GM21360 (cell line): ENCODE measurements at regions not wholly inside any gene's neighbourhood (a gene's known extent, or its start where the extent isn't known, plus 50 kb on each side); places are given as distances from the start of the nearest gene placed in this dataset.
A peak's percentile ranks its signal among the peaks of the same experiment; 100 is the strongest.

Experiments
- ATAC-seq: cut with Tn5 transposase; IDR thresholded peaks from one replicate; pipeline ENCODE4 v1.9.1; 2021; ENCODE audit warnings: mild to moderate bottlenecking, moderate library complexity; ENCODE audit not compliant: unreplicated experiment

DNA sequence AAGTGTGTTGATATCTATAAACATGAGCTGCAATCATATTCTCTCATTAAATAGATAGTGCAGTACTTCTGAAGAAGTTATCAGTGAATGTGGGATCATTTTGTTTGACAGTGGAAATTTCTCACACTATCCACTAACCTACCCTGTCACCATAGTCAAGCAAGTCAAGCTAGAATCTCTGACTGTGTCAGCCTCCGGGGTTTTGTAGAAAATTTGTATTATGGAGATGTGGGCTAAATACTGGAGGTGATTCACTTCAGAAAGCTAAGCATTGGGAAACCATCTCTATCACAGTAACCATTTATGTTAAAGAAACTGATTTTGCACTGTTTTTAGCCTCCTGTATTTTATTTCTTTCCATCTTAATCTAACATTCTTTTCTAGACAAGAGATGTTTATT is 126.6 kb upstream of the CREB1 start:
- no peak for ATAC-seq

GRCh38 chr2:207403950-207404349 is 125.8 kb upstream of the CREB1 start:
- ATAC-seq: no peak

DNA sequence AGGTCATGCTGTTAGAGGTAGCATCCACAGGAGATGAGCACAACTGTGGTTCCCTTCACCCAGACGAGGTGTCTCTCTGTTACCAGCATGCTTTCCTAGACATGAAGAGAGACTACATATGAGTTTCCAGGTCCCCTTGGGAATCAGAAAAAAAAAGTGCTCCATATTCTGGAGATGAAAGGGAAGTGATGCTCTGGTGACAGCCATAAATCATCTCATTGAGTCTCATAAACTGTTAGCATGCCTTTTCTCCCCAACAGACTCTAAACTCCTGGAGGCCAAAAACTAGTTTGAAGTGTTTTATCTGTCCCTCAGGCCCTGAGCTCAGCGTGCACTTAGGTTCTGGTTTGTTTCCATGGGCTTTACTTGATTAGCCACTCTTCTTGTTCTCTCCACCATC is 124.6 kb upstream of the CREB1 start:
- ATAC-seq: no peak

- no peak for ATAC-seq
These were observed 121.5 kb upstream of the CREB1 start for GRCh38 chr2:207408086-207408794.

GRCh38 chr2:207409517-207409916 is 120.2 kb upstream of the CREB1 start:
- ATAC-seq: no peak

- no peak for ATAC-seq
These were observed 116.9 kb upstream of the CREB1 start for GRCh38 chr2:207412787-207413310.

- ATAC-seq: no peak
These were observed 116.3 kb upstream of the CREB1 start for GRCh38 chr2:207413376-207413907.

GRCh38 chr2:207416111-207416510 is 113.7 kb upstream of the CREB1 start:
- ATAC-seq: no peak

GRCh38 chr2:207416900-207417299 is 112.9 kb upstream of the CREB1 start:
- no peak for ATAC-seq

GRCh38 chr2:207417301-207417718 is 112.5 kb upstream of the CREB1 start:
- ATAC-seq: no peak

DNA sequence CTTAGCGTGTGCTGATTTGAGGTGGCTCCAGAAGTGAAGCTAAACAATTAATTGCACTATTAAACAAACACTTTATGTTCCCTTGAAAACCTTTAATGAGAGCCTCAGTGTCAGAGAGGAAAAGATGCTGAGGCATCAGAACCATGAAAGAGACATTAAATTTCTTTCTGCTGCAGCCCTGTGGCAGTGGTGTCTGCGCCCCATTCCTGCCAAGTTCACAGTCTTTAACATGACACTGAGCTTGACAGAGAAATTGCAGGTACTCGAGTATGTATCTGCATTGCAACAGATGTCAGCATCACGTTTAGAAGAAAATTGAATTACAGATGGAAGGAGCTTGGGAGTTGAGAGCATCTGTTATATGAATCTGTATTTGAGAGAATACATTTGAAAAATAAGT is 111.3 kb upstream of the CREB1 start:
- no peak for ATAC-seq

DNA sequence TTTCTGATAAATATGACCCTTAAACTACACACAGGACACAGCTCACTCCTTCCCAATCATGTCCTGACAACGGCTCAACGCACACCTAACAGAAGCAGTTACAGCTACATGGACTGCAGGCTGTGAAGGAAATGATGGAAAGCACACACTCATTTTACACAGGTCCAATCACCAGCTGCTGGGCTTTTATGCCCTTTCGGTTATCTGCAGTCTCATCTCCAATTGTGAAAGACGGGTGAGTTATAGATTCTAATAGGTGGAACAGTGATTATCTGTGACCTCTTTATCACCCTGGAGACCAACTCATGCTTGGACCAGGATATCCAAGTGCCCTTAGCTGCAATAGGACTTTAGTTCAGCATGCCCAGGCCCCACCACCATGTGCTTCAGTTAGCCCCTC is 110.4 kb upstream of the CREB1 start:
- ATAC-seq: no peak

DNA sequence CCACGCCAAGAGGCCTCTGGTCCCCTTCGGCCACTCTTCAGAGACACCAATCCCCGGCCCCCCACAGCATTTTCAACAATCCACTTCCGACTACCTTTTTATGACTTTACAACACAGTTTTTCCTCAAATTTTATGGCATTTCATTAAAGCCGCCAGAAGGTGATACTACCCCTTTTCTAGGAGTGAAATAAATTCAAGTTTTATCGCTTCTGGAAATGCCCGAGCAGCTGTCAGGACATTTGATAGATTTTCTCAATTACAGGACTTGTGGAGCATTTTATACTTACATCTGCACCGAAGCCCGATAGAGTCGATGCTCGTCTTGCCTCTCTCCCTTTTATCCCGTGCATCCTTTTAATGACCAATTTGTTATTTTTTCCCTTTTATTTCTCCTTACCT is 108.1 kb upstream of the CREB1 start:
- no peak for ATAC-seq

DNA sequence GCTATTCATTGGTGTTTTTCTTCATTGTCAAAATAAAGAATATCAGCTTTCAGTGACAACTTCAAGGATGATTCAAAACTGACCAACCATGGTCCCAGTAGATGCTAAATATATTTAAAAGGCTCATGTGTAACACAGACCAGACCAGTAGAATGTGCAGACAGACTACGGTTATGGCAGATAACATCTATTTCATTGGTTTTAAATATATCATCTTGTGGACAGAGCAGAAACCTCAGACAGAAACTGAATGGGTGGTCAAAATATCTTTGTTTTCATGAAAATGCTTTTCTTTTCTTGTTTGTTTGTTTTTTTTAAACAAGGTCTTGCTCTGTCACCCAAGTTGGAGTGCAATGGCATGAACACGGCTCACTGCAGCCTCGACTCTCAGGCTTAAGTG is 107.4 kb upstream of the CREB1 start:
- no peak for ATAC-seq

- peak; percentile 87 for ATAC-seq
These were observed 105.9 kb upstream of the CREB1 start for GRCh38 chr2:207423886-207424285.

DNA sequence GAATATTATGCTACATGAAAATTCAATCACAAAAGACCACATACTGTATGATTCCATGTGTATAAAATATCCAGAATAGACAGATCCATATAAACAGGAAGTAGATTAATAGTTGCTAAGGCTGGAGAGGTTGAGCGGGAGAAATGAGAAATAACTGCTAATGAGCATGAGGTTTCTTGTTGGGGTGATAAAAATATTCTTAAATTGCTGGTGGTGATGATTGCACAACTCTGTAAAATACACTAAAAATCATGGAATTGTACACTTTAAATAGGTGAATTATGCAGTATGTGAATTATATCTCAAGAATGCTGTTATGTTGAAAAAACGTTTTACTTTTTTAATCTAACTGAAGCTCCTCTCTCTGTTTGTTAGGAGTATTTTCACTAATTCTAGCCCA is 101.8 kb upstream of the CREB1 start:
- ATAC-seq: no peak

- no peak for ATAC-seq
These were observed 101.2 kb upstream of the CREB1 start for GRCh38 chr2:207428573-207428972.

DNA sequence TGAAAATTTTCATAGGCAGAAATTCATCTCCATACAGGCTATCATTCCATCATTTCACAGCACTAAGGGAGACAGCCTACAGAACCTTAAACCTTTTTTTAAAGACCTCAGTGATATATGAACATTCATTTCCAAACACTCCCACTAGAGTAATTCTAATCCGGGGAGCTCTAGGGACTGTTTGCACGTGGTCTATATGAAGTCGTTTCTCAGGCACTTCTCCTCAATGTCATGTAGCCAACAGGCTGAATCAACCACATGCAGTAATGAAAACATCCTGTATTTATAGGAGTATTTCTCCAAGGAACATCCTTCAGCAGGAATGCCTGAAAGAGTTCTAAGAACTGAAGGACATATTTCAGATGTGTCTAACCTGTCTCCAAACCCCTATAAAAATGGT is 97.3 kb upstream of the CREB1 start:
- ATAC-seq: no peak

GRCh38 chr2:207434306-207434705 is 95.5 kb upstream of the CREB1 start:
- no peak for ATAC-seq

- no peak for ATAC-seq
These were observed 94.8 kb upstream of the CREB1 start for GRCh38 chr2:207434899-207435465.

DNA sequence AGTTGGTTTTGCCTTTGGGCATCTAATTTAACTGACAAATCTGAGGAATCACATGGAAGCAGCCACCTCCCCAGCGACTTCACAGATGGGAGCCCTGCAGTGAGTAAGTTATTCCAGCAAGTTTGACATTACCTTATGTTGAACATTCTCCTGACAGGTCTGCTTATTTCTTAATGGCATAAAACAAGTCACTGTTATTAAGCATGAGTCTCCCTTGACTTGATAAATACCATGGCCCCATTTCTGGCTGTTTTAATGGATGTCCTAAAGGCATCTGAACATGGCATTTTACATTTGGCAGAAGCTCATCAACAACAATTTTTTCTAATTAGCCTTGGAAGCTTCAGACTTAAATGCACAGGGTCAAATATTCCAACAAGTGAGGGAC is 92.6 kb upstream of the CREB1 start:
- no peak for ATAC-seq

GRCh38 chr2:207437524-207438143 is 92.1 kb upstream of the CREB1 start:
- no peak for ATAC-seq
